GM23338 (cell line): ENCODE measurements at regions not wholly inside any gene's neighbourhood (a gene's known extent, or its start where the extent isn't known, plus 50 kb on each side); places are given as distances from the start of the nearest gene placed in this dataset.

Experiments used
- CREB1 ChIP-seq: fragments of 250-450 bp; sonication (Bioruptor Pico); IDR thresholded peaks from 2 replicates; pipeline ENCODE4 v1.5.0; 2020; ENCODE audit warnings: low read depth, mild to moderate bottlenecking, moderate library complexity
- CTCF ChIP-seq, 2 experiments: fragments of 200-600 bp in 1 of 2; sonication (generic) in 1 of 2; conservative IDR thresholded peaks; 2 replicates each; pipeline versions ENCODE4 v1.5.1 to v1.6.1; 2016 to 2017; ENCODE audit warnings: antibody characterized with exemption in 2 of 2, low read depth in 2 of 2, mild to moderate bottlenecking in 2 of 2, moderate library complexity in 1 of 2
- STAT1 ChIP-seq: IDR thresholded peaks from one replicate; pipeline ENCODE4 v1.6.1; 2016; ENCODE audit warnings: antibody characterized with exemption; ENCODE audit not compliant: unreplicated experiment

- TF ChIP-seq CTCF (conservative IDR thresholded peaks at IDR 0.05; ENCODE audit: low read depth in 2 of 2) (no peak), STAT1 (no peak), CREB1 (CRISPR knock-in tag) (no peak)
Measured at GRCh38 chr10:81473755-81474154, 401.2 kb upstream of the NRG3 start.
